ENCODE measurements at regions not wholly inside any gene's neighbourhood (a gene's known extent, or its start where the extent isn't known, plus 50 kb on each side); places are given as distances from the start of the nearest gene placed in this dataset.

DNA sequence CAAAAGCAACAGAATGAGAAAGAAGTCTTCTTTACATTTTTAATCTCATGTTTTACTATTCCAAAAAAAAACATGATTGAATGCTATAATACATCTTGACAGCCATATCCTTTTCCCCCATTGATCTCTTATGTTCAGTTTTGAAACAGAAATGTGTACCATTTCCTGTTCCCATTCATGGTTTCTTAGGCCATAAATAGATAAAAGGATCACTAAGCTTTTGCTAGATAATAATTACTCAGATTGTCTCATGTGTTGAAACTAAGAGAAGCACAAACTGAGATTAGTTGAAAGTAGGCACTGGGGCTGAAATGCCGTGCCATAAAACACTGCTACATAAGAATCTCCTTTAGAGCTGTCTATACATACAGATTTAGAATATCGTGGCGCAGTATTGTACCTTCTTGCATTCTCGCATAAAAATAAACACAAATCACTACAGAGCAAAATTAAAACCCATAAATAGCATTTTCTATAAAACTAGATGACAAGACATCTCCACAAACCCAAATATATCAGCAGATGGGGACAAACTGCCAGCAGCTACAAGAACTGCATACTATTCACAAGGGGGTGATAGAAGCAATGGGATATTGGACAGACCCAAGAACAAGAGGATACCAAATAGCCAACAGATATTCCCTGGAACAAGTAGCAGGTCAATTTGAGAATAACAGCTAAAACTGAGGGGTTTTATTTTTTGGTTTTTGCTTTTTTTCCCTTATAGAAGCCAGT is 405.3 kb upstream of the PRMT6 start:
- no peak for TF ChIP-seq POLR2A (IDR thresholded peaks at IDR 0.05; ENCODE audit: low read depth, low read length)
- TF ChIP-seq POLR2AphosphoS5 (IDR thresholded peaks at IDR 0.05; ENCODE audit: low read depth, low read length), result no peak
- no peak for TF ChIP-seq TAF1 (IDR thresholded peaks at IDR 0.05; ENCODE audit: borderline replicate concordance, low read depth, low read length)
- FAIRE-seq (no peak), DNase-seq (ENCODE audit: insufficient read length) (no peak)

DNA sequence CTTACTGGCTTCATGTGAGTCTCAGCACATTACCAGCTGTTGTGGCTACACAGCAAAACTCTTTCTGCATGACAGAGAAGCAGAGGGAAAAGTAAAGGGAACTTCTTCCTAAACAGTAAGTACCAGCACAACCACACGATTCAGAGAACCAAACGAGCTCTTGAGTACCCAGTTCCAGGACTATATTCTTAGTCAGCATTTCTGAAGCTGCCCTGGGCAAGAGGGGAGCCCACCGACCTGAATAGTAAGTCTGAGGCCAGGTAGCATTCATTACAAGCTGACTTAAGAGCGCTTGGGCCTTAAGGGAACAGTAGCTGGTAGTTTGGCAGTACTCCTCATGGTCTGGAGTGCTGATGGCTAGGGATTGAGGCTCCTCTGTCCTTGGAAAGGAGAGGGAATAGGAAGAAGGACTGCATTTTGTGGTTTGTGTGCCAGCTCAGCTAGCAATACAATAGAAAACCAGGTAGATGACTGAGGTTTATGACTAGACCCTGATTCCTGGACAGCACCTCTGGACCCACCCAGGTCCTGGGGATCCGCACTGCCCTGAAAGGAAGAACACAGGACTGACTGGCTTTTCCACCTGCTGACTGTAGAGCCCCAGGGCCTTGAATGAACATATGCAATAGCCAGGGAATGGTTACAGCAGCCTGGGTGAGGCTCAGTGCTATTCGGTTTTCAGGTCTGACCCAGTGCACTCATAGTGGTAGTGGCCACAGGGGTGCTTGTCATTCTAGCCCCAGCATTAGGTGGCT is 396.8 kb upstream of the PRMT6 start:
- DNase-seq (ENCODE audit: insufficient read length) (no peak), FAIRE-seq (no peak)
- TF ChIP-seq TAF1 (IDR thresholded peaks at IDR 0.05; ENCODE audit: borderline replicate concordance, low read depth, low read length) (no peak), POLR2A (IDR thresholded peaks at IDR 0.05; ENCODE audit: low read depth, low read length) (no peak), POLR2AphosphoS5 (IDR thresholded peaks at IDR 0.05; ENCODE audit: low read depth, low read length) (no peak)

DNA sequence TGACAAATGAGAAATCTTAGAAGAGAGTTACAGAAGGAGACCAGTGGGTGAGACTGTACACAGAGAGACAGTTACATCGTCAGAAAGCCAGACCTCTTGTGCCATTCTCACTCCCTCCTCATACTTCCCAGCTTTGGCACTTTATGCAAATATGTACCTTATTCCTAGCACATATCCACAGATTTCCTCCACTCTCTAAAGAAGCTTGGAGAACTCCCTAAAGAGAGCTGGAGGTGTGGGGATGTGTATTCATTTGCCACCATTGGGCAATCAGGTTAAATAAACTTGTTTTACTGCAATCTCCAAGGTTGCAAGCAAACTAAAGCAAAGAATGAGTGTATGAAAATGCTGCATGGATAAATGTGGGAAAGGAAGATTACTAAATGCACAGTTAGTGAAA is 380.9 kb upstream of the PRMT6 start:
- no peak for DNase-seq (ENCODE audit: insufficient read length)
- no peak for TF ChIP-seq POLR2A (IDR thresholded peaks at IDR 0.05; ENCODE audit: low read depth, low read length)
- no peak for TF ChIP-seq POLR2AphosphoS5 (IDR thresholded peaks at IDR 0.05; ENCODE audit: low read depth, low read length)
- TF ChIP-seq TAF1 (IDR thresholded peaks at IDR 0.05; ENCODE audit: borderline replicate concordance, low read depth, low read length), result no peak
- FAIRE-seq, result no peak

- TF ChIP-seq POLR2A (IDR thresholded peaks at IDR 0.05; ENCODE audit: low read depth, low read length) (no peak), POLR2AphosphoS5 (IDR thresholded peaks at IDR 0.05; ENCODE audit: low read depth, low read length) (no peak)
- no peak for DNase-seq (ENCODE audit: insufficient read length)
- FAIRE-seq, result no peak
Measured at GRCh38 chr1:106676021-106676420, 380.5 kb upstream of the PRMT6 start.

GRCh38 chr1:106677181-106677580 is 379.3 kb upstream of the PRMT6 start:
- TF ChIP-seq POLR2AphosphoS5 (IDR thresholded peaks at IDR 0.05; ENCODE audit: low read depth, low read length) (no peak), TAF1 (IDR thresholded peaks at IDR 0.05; ENCODE audit: borderline replicate concordance, low read depth, low read length) (no peak), POLR2A (IDR thresholded peaks at IDR 0.05; ENCODE audit: low read depth, low read length) (no peak)
- no peak for FAIRE-seq

DNA sequence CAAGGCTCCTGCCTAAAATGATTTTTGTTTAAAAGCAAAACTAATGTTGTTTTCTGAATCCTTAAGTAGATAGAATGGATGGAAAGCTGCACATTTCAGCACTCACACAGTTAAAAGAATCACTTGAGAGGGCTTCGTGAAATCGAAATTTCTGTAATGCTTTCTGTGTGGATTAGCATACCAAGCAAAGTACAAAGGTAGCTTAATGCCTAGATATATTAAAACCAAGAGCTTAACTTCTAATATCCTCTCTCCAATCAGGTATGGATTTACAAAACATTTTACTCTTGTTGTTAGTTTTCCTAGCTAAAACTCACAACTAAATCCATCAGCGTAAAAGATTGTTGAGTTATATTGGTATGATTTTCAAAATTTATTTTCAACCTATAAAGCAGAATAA is 378.8 kb upstream of the PRMT6 start:
- TF ChIP-seq POLR2A (IDR thresholded peaks at IDR 0.05; ENCODE audit: low read depth, low read length) (no peak), POLR2AphosphoS5 (IDR thresholded peaks at IDR 0.05; ENCODE audit: low read depth, low read length) (no peak), TAF1 (IDR thresholded peaks at IDR 0.05; ENCODE audit: borderline replicate concordance, low read depth, low read length) (no peak)
- no peak for FAIRE-seq
- no peak for DNase-seq (ENCODE audit: insufficient read length)

More at GRCh38 chr1:106677181-106677580, 379.3 kb upstream of the PRMT6 start:
- no peak for DNase-seq (ENCODE audit: insufficient read length)

GRCh38 chr1:106678279-106679050 is 378.0 kb upstream of the PRMT6 start:
- no peak for FAIRE-seq
- no peak for TF ChIP-seq POLR2A (IDR thresholded peaks at IDR 0.05; ENCODE audit: low read depth, low read length)
- TF ChIP-seq TAF1 (IDR thresholded peaks at IDR 0.05; ENCODE audit: borderline replicate concordance, low read depth, low read length), result no peak
- TF ChIP-seq POLR2AphosphoS5 (IDR thresholded peaks at IDR 0.05; ENCODE audit: low read depth, low read length), result no peak
- no peak for DNase-seq (ENCODE audit: insufficient read length)

DNA sequence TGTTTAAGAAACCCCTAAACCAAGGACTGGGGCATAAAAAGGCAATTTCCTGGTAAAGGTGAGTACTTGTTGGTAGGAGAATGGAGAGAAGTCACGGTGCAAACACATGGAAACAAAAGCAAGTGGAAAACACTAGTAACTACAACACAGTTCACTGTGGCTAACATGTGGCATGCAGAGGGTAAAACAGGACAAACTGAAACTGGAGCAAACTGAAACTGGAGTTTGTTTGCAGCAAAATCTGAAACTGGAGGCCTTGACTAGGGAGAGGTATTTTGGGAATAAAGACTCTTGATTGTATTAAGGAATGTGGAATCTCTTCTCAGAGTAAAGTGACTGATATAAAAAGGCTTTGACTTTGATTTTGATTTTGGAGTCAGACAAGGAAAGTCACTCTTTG is 376.3 kb upstream of the PRMT6 start:
- TF ChIP-seq POLR2A (IDR thresholded peaks at IDR 0.05; ENCODE audit: low read depth, low read length) (no peak), POLR2AphosphoS5 (IDR thresholded peaks at IDR 0.05; ENCODE audit: low read depth, low read length) (no peak)
- FAIRE-seq, result no peak
- no peak for DNase-seq (ENCODE audit: insufficient read length)

DNA sequence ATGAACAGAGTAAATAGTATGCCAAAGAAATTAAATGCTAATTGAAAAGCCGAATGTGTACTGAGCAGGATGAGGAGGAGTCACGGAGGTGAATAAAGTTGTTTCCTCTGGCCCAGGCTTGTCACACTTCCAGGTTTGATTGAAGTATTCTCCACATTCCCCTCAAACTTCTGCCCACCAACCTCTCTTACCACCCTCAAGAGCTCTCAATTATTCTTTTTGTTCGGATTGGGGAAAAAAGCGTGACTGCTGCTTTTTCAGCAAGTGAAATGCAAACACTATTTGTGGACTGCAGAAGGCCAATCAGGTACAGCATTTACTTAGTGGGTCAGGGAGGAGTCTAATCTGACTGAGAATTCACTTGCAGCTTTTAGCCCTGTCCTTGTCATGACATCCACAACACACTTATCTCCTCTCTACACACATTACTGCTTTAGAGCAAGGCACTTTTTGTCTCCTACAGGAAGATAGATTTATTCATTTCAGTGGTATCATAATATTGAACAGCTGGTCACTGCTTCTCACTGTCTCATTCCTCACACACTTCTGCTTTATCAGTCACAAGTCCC is 375.6 kb upstream of the PRMT6 start:
- TF ChIP-seq POLR2A (IDR thresholded peaks at IDR 0.05; ENCODE audit: low read depth, low read length), result no peak
- no peak for TF ChIP-seq TAF1 (IDR thresholded peaks at IDR 0.05; ENCODE audit: borderline replicate concordance, low read depth, low read length)
- TF ChIP-seq POLR2AphosphoS5 (IDR thresholded peaks at IDR 0.05; ENCODE audit: low read depth, low read length), result no peak
- DNase-seq (ENCODE audit: insufficient read length) (no peak), FAIRE-seq (no peak)

GRCh38 chr1:106681939-106682522 is 374.4 kb upstream of the PRMT6 start:
- TF ChIP-seq TAF1 (IDR thresholded peaks at IDR 0.05; ENCODE audit: borderline replicate concordance, low read depth, low read length) (no peak), POLR2AphosphoS5 (IDR thresholded peaks at IDR 0.05; ENCODE audit: low read depth, low read length) (no peak), POLR2A (IDR thresholded peaks at IDR 0.05; ENCODE audit: low read depth, low read length) (no peak)
- DNase-seq (ENCODE audit: insufficient read length) (no peak), FAIRE-seq (no peak)

DNA sequence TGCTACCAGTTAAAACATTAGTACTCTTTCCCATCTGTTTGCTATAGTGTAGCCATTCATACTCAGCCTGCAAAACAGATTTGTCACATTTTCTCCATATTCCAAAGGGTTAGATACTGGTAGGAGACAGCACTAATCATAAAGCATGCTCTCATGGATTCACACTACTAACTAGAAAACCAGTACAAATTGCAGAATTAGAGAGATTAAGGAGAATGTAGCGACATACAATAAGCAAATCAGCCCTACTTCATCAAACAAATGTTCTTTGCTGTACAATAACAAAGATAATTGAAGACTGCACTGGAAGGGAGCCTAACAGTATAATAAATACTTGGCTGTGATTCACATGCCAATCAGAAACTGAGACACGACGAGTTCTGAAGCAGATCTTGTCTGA is 368.0 kb upstream of the PRMT6 start:
- TF ChIP-seq TAF1 (IDR thresholded peaks at IDR 0.05; ENCODE audit: borderline replicate concordance, low read depth, low read length) (no peak), POLR2A (IDR thresholded peaks at IDR 0.05; ENCODE audit: low read depth, low read length) (no peak), POLR2AphosphoS5 (IDR thresholded peaks at IDR 0.05; ENCODE audit: low read depth, low read length) (no peak)
- DNase-seq (ENCODE audit: insufficient read length) (no peak), FAIRE-seq (no peak)
